CD4-positive, alpha-beta T cell treated with Interleukin-1 beta for 1 hour (primary cell): ENCODE measurements at regions not wholly inside any gene's neighbourhood (a gene's known extent, or its start where the extent isn't known, plus 50 kb on each side); places are given as distances from the start of the nearest gene placed in this dataset.

Source experiments
- DNase-seq, 2 donors: peaks; one replicate each; pipeline ENCODE4 v3.0.0-alpha.2; 2020 to 2022

- DNase-seq, result no peak
These were observed 557.0 kb downstream of the SPRY1 start for GRCh38 chr4:123953566-123953965.

GRCh38 chr4:123954220-123954619 is 557.6 kb downstream of the SPRY1 start:
- no peak for DNase-seq

GRCh38 chr4:123955167-123955800 is 558.7 kb downstream of the SPRY1 start:
- no peak for DNase-seq

- no peak for DNase-seq
These were observed 559.6 kb downstream of the SPRY1 start for GRCh38 chr4:123956204-123956603.

- no peak for DNase-seq
These were observed 570.6 kb downstream of the SPRY1 start for GRCh38 chr4:123966990-123967769.

- no peak for DNase-seq
These were observed 575.4 kb downstream of the SPRY1 start for GRCh38 chr4:123972031-123972430.

GRCh38 chr4:123974386-123975149 is 578.0 kb downstream of the SPRY1 start:
- DNase-seq, result no peak

- DNase-seq, result no peak
These were observed 579.7 kb downstream of the SPRY1 start for GRCh38 chr4:123976285-123976684.

GRCh38 chr4:123976819-123977218 is 580.2 kb downstream of the SPRY1 start:
- no peak for DNase-seq

GRCh38 chr4:123977641-123978081 is 581.1 kb downstream of the SPRY1 start:
- DNase-seq, result no peak

GRCh38 chr4:123978637-123979036 is 582.0 kb downstream of the SPRY1 start:
- no peak for DNase-seq

- no peak for DNase-seq
These were observed 584.2 kb downstream of the SPRY1 start for GRCh38 chr4:123980736-123981300.

- no peak for DNase-seq
These were observed 588.3 kb downstream of the SPRY1 start for GRCh38 chr4:123984886-123985285.

GRCh38 chr4:123986268-123986798 is 589.7 kb downstream of the SPRY1 start:
- DNase-seq, result no peak

GRCh38 chr4:123987408-123987807 is 590.8 kb downstream of the SPRY1 start:
- DNase-seq, result no peak

GRCh38 chr4:123990310-123990870 is 593.8 kb downstream of the SPRY1 start:
- DNase-seq, result no peak

GRCh38 chr4:123994917-123995316 is 598.3 kb downstream of the SPRY1 start:
- no peak for DNase-seq

- no peak for DNase-seq
These were observed 599.3 kb downstream of the SPRY1 start for GRCh38 chr4:123995936-123996335.

- no peak for DNase-seq
These were observed 600.3 kb downstream of the SPRY1 start for GRCh38 chr4:123996718-123997510.

GRCh38 chr4:123997776-123998449 is 601.3 kb downstream of the SPRY1 start:
- DNase-seq, result no peak

- DNase-seq, result no peak
These were observed 603.6 kb downstream of the SPRY1 start for GRCh38 chr4:124000233-124000632.
